GM10248 (cell line): ENCODE measurements at regions not wholly inside any gene's neighbourhood (a gene's known extent, or its start where the extent isn't known, plus 50 kb on each side); places are given as distances from the start of the nearest gene placed in this dataset.

ENCODE experiments used
- CTCF ChIA-PET: fragments of 300-600 bp; sonication (Branson Sonifier 250); formaldehyde crosslinking; extraction: SDS; loops from one replicate; lab custom pipeline; 2021; ENCODE audit warnings: antibody characterized with exemption; lab: Yijun Ruan, JAX
- POLR2A ChIA-PET: fragments of 350-650 bp; sonication (Branson Sonifier 250); formaldehyde crosslinking; extraction: SDS; loops from one replicate; lab custom pipeline; 2020; ENCODE audit warnings: antibody characterized with exemption; lab: Yijun Ruan, JAX
- DNase-seq: peaks from one replicate; pipeline ENCODE4 v3.0.0; 2012; ENCODE audit errors: extremely low spot score
- CTCF ChIP-seq: IDR thresholded peaks from 2 replicates; pipeline ENCODE4 v1.5.1; 2012; ENCODE audit warnings: mild to moderate bottlenecking, low read depth; ENCODE audit errors: extremely low read depth, missing control alignments, control extremely low read depth

- ChIA-PET POLR2A (no interaction called here), CTCF (no interaction called here)
- TF ChIP-seq CTCF: no peak
- no peak for DNase-seq
Measured at GRCh38 chr11:70731271-70732022, 333.1 kb downstream of the CTTN start.

GRCh38 chr11:70732023-70732880 is 333.9 kb downstream of the CTTN start:
- ChIA-PET CTCF (no interaction called here), POLR2A (no interaction called here)
- TF ChIP-seq CTCF: no peak
- DNase-seq: no peak

- no peak for DNase-seq
- TF ChIP-seq CTCF: no peak
- ChIA-PET POLR2A (no interaction called here), CTCF (no interaction called here)
Measured at GRCh38 chr11:70732881-70733196, 334.5 kb downstream of the CTTN start.

- CTCF ChIA-PET: no interaction called here
- DNase-seq: no peak
- TF ChIP-seq CTCF: no peak
- POLR2A ChIA-PET: no interaction called here
Measured at GRCh38 chr11:70733327-70734325, 335.3 kb downstream of the CTTN start.

GRCh38 chr11:70734379-70734778 is 336.1 kb downstream of the CTTN start:
- CTCF ChIA-PET: no interaction called here
- no peak for DNase-seq
- no peak for TF ChIP-seq CTCF
- POLR2A ChIA-PET: no interaction called here

- ChIA-PET CTCF (no interaction called here), POLR2A (no interaction called here)
- no peak for TF ChIP-seq CTCF
- DNase-seq: no peak
Measured at GRCh38 chr11:70734911-70735310, 336.6 kb downstream of the CTTN start.
